HepG2 (cell line): ENCODE measurements at regions not wholly inside any gene's neighbourhood (a gene's known extent, or its start where the extent isn't known, plus 50 kb on each side); places are given as distances from the start of the nearest gene placed in this dataset.
A peak's percentile ranks its signal among the peaks of the same experiment; 100 is the strongest.

ENCODE experiments used
- ARID3A ChIP-seq: IDR thresholded peaks from 2 replicates; pipeline ENCODE4 v1.6.1; 2012; ENCODE audit warnings: low read depth, low read length, improper control_type of control experiment
- BCL6 ChIP-seq: IDR thresholded peaks from 2 replicates; pipeline ENCODE4 v1.6.1; 2016; ENCODE audit warnings: missing genetic modification reagents, missing compliant biosample characterization
- FOXO4 ChIP-seq: sonication (generic); formaldehyde crosslinking; conservative IDR thresholded peaks from 2 replicates; pipeline ENCODE4 v1.8.1; 2023; ENCODE audit warnings: missing genetic modification reagents
- HNRNPK ChIP-seq: fragments of 200-400 bp; formaldehyde crosslinking; IDR thresholded peaks from 2 replicates; pipeline ENCODE4 v1.6.1; 2018; ENCODE audit warnings: low read length, low read depth, moderate library complexity, mild to moderate bottlenecking; ENCODE audit not compliant: poor library complexity, severe bottlenecking
- KIAA2018 ChIP-seq: sonication (generic); formaldehyde crosslinking; IDR thresholded peaks from 2 replicates; pipeline ENCODE4 v1.5.0; 2020; ENCODE audit warnings: mild to moderate bottlenecking, missing genetic modification reagents, borderline replicate concordance
- MTA3 ChIP-seq: sonication (generic); formaldehyde crosslinking; IDR thresholded peaks from 2 replicates; pipeline ENCODE4 v1.4.0; 2020; ENCODE audit warnings: missing genetic modification reagents
- MXI1 ChIP-seq: IDR thresholded peaks from 3 replicates; pipeline ENCODE4 v1.6.1; 2012; ENCODE audit warnings: low read depth, low read length, inconsistent platforms, borderline replicate concordance
- PHB2 ChIP-seq: fragments of 450-650 bp; IDR thresholded peaks from 2 replicates; pipeline ENCODE4 v1.6.1; 2018; ENCODE audit not compliant: partially characterized antibody
- PTBP1 ChIP-seq: fragments of 200-400 bp; formaldehyde crosslinking; IDR thresholded peaks from 2 replicates; pipeline ENCODE4 v1.6.1; 2018; ENCODE audit warnings: low read length, low read depth; ENCODE audit not compliant: poor library complexity, severe bottlenecking
- ZNF276 ChIP-seq: sonication (generic); formaldehyde crosslinking; IDR thresholded peaks from 2 replicates; pipeline ENCODE4 v1.4.0; 2020; ENCODE audit warnings: mild to moderate bottlenecking, low read depth, missing genetic modification reagents
- ZNF468 ChIP-seq: sonication (generic); formaldehyde crosslinking; IDR thresholded peaks from 2 replicates; pipeline ENCODE4 v1.8.0; 2022; ENCODE audit warnings: mild to moderate bottlenecking, moderate library complexity, missing genetic modification reagents
- ZNF549 ChIP-seq: sonication (generic); formaldehyde crosslinking; IDR thresholded peaks from 2 replicates; pipeline ENCODE4 v1.5.0; 2020; ENCODE audit warnings: missing genetic modification reagents
- ZNF607 ChIP-seq: sonication (generic); formaldehyde crosslinking; IDR thresholded peaks from 2 replicates; pipeline ENCODE4 v1.5.1; 2020; ENCODE audit warnings: missing genetic modification reagents, mild to moderate bottlenecking, borderline replicate concordance
- ZNF619 ChIP-seq: sonication (generic); formaldehyde crosslinking; IDR thresholded peaks from 2 replicates; pipeline ENCODE4 v1.4.0; 2020; ENCODE audit warnings: mild to moderate bottlenecking, missing genetic modification reagents
- ZNF678 ChIP-seq: sonication (generic); formaldehyde crosslinking; IDR thresholded peaks from 2 replicates; pipeline ENCODE4 v1.4.0; 2020; ENCODE audit warnings: mild to moderate bottlenecking, missing genetic modification reagents
- ZNF780A ChIP-seq: sonication (generic); formaldehyde crosslinking; IDR thresholded peaks from 2 replicates; pipeline ENCODE4 v1.8.0; 2022; ENCODE audit warnings: mild to moderate bottlenecking, missing genetic modification reagents, moderate library complexity

- TF ChIP-seq KIAA2018 (CRISPR knock-in tag): no peak
- TF ChIP-seq MXI1: no peak
- no peak for TF ChIP-seq ZNF619
- no peak for TF ChIP-seq ZNF276 (CRISPR knock-in tag)
- no peak for TF ChIP-seq PTBP1
- no peak for TF ChIP-seq ZNF468 (CRISPR knock-in tag)
- TF ChIP-seq ZNF678 (CRISPR knock-in tag): no peak
- no peak for TF ChIP-seq ZNF549 (CRISPR knock-in tag)
- TF ChIP-seq BCL6 (CRISPR knock-in tag): peak; percentile 75
- TF ChIP-seq HNRNPK: peak; percentile 75
- no peak for TF ChIP-seq ARID3A
- TF ChIP-seq FOXO4 (CRISPR knock-in tag): no peak
- TF ChIP-seq PHB2: no peak
- no peak for TF ChIP-seq MTA3
- no peak for TF ChIP-seq ZNF607 (CRISPR knock-in tag)
- no peak for TF ChIP-seq ZNF780A (CRISPR knock-in tag)
Measured at GRCh38 chr22:46053563-46054090, 76.7 kb upstream of the WNT7B start (continued).
